WTC11 (cell line): ENCODE measurements at regions not wholly inside any gene's neighbourhood (a gene's known extent, or its start where the extent isn't known, plus 50 kb on each side); places are given as distances from the start of the nearest gene placed in this dataset.

ENCODE experiments used
- ATF3 ChIP-seq: sonication (generic); formaldehyde crosslinking; conservative IDR thresholded peaks from 2 replicates; pipeline ENCODE4 v1.8.1; 2022; ENCODE audit warnings: mild to moderate bottlenecking, missing genetic modification reagents
- CTCF ChIP-seq: fragments of 200-600 bp; IDR thresholded peaks from 2 replicates; pipeline ENCODE4 v1.8.0; 2022; ENCODE audit warnings: antibody characterized with exemption
- FOXK1 ChIP-seq: sonication (generic); formaldehyde crosslinking; IDR thresholded peaks from 2 replicates; pipeline ENCODE4 v1.8.0; 2022; ENCODE audit warnings: mild to moderate bottlenecking, moderate library complexity, missing genetic modification reagents
- JUN ChIP-seq: sonication (generic); formaldehyde crosslinking; IDR thresholded peaks from 2 replicates; pipeline ENCODE4 v1.8.0; 2023; ENCODE audit warnings: mild to moderate bottlenecking, missing genetic modification reagents
- KAT7 ChIP-seq: sonication (generic); formaldehyde crosslinking; IDR thresholded peaks from 2 replicates; pipeline ENCODE4 v1.8.1; 2023; ENCODE audit warnings: missing genetic modification reagents, mild to moderate bottlenecking, borderline replicate concordance
- NR2C2 ChIP-seq: sonication (generic); formaldehyde crosslinking; IDR thresholded peaks from 2 replicates; pipeline ENCODE4 v1.8.0; 2022; ENCODE audit warnings: mild to moderate bottlenecking, missing genetic modification reagents
- NR3C1 ChIP-seq: sonication (generic); formaldehyde crosslinking; conservative IDR thresholded peaks from 2 replicates; pipeline ENCODE4 v1.8.1; 2023; ENCODE audit warnings: low read depth, mild to moderate bottlenecking, missing genetic modification reagents
- PRDM15 ChIP-seq: sonication (generic); formaldehyde crosslinking; IDR thresholded peaks from 2 replicates; pipeline ENCODE4 v1.8.0; 2022; ENCODE audit warnings: missing genetic modification reagents
- SMAD3 ChIP-seq: sonication (generic); formaldehyde crosslinking; IDR thresholded peaks from 2 replicates; pipeline ENCODE4 v1.8.0; 2022; ENCODE audit warnings: missing genetic modification reagents, mild to moderate bottlenecking, borderline replicate concordance
- SP1 ChIP-seq: sonication (generic); formaldehyde crosslinking; conservative IDR thresholded peaks from 2 replicates; pipeline ENCODE4 v1.8.1; 2022; ENCODE audit warnings: missing genetic modification reagents
- TEAD4 ChIP-seq: sonication (generic); formaldehyde crosslinking; IDR thresholded peaks from 2 replicates; pipeline ENCODE4 v1.8.0; 2022; ENCODE audit warnings: mild to moderate bottlenecking, missing genetic modification reagents
- ZNF423 ChIP-seq: fragments of 250-450 bp; sonication (Bioruptor Pico); IDR thresholded peaks from 2 replicates; pipeline ENCODE4 v2.1.2; 2022; ENCODE audit warnings: mild to moderate bottlenecking, moderate library complexity
- TF ChIP-seq, protein P1 (sequence below): sonication (generic); formaldehyde crosslinking; IDR thresholded peaks from 2 replicates; pipeline ENCODE4 v1.8.1; 2023; ENCODE audit warnings: mild to moderate bottlenecking, missing genetic modification reagents, borderline replicate concordance
- TF ChIP-seq, protein P2 (sequence below): sonication (generic); formaldehyde crosslinking; IDR thresholded peaks from 2 replicates; pipeline ENCODE4 v1.8.1; 2022; ENCODE audit warnings: low read depth, mild to moderate bottlenecking, moderate library complexity, missing genetic modification reagents, borderline replicate concordance

- no peak for TF ChIP-seq CTCF
- TF ChIP-seq SP1 (CRISPR knock-in tag), result no peak
- no peak for TF ChIP-seq TEAD4 (CRISPR knock-in tag)
- no peak for TF ChIP-seq SMAD3 (CRISPR knock-in tag)
- TF ChIP-seq NR2C2 (CRISPR knock-in tag), result no peak
- no peak for TF ChIP-seq ATF3 (CRISPR knock-in tag)
- TF ChIP-seq, protein P1, sequence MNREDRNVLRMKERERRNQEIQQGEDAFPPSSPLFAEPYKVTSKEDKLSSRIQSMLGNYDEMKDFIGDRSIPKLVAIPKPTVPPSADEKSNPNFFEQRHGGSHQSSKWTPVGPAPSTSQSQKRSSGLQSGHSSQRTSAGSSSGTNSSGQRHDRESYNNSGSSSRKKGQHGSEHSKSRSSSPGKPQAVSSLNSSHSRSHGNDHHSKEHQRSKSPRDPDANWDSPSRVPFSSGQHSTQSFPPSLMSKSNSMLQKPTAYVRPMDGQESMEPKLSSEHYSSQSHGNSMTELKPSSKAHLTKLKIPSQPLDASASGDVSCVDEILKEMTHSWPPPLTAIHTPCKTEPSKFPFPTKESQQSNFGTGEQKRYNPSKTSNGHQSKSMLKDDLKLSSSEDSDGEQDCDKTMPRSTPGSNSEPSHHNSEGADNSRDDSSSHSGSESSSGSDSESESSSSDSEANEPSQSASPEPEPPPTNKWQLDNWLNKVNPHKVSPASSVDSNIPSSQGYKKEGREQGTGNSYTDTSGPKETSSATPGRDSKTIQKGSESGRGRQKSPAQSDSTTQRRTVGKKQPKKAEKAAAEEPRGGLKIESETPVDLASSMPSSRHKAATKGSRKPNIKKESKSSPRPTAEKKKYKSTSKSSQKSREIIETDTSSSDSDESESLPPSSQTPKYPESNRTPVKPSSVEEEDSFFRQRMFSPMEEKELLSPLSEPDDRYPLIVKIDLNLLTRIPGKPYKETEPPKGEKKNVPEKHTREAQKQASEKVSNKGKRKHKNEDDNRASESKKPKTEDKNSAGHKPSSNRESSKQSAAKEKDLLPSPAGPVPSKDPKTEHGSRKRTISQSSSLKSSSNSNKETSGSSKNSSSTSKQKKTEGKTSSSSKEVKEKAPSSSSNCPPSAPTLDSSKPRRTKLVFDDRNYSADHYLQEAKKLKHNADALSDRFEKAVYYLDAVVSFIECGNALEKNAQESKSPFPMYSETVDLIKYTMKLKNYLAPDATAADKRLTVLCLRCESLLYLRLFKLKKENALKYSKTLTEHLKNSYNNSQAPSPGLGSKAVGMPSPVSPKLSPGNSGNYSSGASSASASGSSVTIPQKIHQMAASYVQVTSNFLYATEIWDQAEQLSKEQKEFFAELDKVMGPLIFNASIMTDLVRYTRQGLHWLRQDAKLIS (CRISPR knock-in tag), result no peak
- TF ChIP-seq JUN, result no peak
- TF ChIP-seq, protein P2, sequence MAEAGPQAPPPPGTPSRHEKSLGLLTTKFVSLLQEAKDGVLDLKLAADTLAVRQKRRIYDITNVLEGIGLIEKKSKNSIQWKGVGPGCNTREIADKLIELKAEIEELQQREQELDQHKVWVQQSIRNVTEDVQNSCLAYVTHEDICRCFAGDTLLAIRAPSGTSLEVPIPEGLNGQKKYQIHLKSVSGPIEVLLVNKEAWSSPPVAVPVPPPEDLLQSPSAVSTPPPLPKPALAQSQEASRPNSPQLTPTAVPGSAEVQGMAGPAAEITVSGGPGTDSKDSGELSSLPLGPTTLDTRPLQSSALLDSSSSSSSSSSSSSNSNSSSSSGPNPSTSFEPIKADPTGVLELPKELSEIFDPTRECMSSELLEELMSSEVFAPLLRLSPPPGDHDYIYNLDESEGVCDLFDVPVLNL (CRISPR knock-in tag), result no peak
- TF ChIP-seq FOXK1 (CRISPR knock-in tag), result no peak
- no peak for TF ChIP-seq ZNF423
- no peak for TF ChIP-seq NR3C1 (CRISPR knock-in tag)
- TF ChIP-seq PRDM15 (CRISPR knock-in tag), result no peak
- TF ChIP-seq KAT7 (CRISPR knock-in tag), result no peak
Measured at GRCh38 chr6:7041511-7042026, 66.2 kb upstream of the RREB1 start.
